ENCODE measurements at regions not wholly inside any gene's neighbourhood (a gene's known extent, or its start where the extent isn't known, plus 50 kb on each side); places are given as distances from the start of the nearest gene placed in this dataset.

DNA sequence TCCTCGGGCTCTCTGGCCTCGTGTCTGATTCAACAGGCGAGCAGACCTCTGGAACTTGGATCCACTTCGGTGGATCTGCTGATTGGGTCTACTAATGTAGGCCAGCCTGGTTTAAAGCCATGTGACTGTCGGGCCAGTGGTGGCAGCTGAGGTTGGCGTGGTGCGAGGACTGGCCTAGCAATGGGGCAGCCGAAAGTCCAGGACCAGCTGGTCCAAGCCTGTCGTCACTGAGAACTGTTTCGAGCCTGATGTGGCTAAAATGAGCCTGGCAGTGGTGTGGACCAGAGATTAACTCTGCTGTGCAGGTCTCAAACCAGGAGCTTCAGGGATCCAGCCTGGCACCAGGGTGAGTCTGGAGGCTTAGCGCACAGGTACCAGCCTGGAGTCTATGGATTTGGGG lies 56.4 kb upstream of the ROBO1 start:
- no peak overlapping the region for H3K27ac Mint-ChIP-seq (ENCODE audit: low read depth)
- no peak overlapping the region for H3K4me3 Mint-ChIP-seq
- DNase-seq (ENCODE audit: low spot score in 2 of 2) (no peak), ATAC-seq (replicated peaks; ENCODE audit: extremely low read depth, poor library complexity, severe bottlenecking) (no peak)
- H3K36me3 Mint-ChIP-seq (ENCODE audit: insufficient read depth) = no peaks in the 10 kb centered on the region
- H3K9me3 Mint-ChIP-seq = peaks cover 6% of the 10 kb centered on the region
- no peaks in the 10 kb centered on the region for H3K27me3 Mint-ChIP-seq
- no peaks in the 10 kb centered on the region for H3K4me1 Mint-ChIP-seq

DNA sequence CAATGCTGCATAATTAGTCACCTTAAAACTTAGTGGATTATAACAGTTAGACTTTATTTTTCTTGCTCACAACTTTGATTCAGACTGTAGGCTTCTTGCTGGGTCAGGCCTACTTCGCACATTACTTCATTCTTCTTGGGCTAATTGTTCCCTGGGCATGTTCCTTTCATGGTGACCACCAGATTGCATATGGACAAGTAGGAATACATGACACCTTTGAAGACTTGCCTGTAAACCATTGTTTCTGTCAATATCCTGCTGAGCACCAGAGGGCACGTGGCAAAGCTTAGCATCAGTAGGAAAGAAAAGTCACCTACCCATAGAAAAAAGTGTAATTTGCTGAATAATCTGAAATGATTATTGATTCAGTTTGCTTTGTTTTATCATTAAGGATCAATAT lies 54.3 kb upstream of the ROBO1 start:
- Mint-ChIP-seq H3K27ac (ENCODE audit: low read depth) (no peak overlapping the region), H3K27me3 (no peaks in the 10 kb centered on the region), H3K4me1 (no peaks in the 10 kb centered on the region), H3K4me3 (no peak overlapping the region), H3K9me3 (peaks cover 5% of the 10 kb centered on the region), H3K36me3 (ENCODE audit: insufficient read depth) (no peaks in the 10 kb centered on the region)
- DNase-seq (ENCODE audit: low spot score in 2 of 2) (no peak), ATAC-seq (replicated peaks; ENCODE audit: extremely low read depth, poor library complexity, severe bottlenecking) (no peak)

DNA sequence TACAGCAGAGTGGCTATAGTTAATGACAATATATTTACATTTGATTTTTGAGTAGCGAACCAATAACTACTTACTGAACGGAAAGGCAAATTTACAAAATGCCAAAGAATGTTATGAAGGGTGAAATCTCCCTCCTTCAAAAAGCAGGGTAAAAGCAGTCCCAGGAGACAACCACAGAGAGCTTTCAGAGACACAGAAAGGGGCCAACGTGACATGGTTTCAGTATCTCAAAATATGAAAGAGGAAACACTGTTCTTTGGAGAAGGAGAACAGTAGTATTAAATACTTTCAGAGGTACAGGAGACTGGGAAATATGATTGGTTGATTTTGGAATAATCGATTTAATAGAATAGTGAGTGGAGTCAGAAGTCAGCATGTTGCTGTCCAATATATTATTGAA lies 52.3 kb upstream of the ROBO1 start:
- H3K36me3 Mint-ChIP-seq (ENCODE audit: insufficient read depth) = no peaks in the 10 kb centered on the region
- ATAC-seq (replicated peaks; ENCODE audit: extremely low read depth, poor library complexity, severe bottlenecking) = no peak
- no peaks in the 10 kb centered on the region for H3K4me1 Mint-ChIP-seq
- no peak overlapping the region for H3K27ac Mint-ChIP-seq (ENCODE audit: low read depth)
- H3K9me3 Mint-ChIP-seq = peaks cover 5% of the 10 kb centered on the region
- H3K27me3 Mint-ChIP-seq = no peaks in the 10 kb centered on the region
- no peak for DNase-seq (ENCODE audit: low spot score in 2 of 2)
- H3K4me3 Mint-ChIP-seq = no peak overlapping the region

DNA sequence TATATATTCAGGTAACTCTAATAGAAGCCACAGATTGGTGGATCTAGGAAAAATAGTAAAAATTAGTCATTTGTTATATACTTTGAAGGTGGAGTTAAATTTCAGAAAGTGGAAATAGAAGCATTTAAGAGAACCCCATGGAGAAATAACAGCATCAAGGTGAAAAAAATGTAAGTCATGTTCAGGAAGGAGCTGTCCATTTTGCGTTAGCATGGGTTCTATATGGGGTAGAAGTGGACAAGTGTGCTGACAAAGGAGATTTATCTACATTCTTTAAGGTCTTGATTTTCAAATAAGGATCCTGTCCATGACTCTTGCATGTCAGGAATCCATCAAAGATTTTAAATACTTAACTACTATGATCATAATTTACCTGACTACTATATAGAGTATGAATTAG lies 50.2 kb upstream of the ROBO1 start:
- Mint-ChIP-seq H3K4me1 (no peaks in the 10 kb centered on the region), H3K4me3 (no peak overlapping the region), H3K27ac (ENCODE audit: low read depth) (no peak overlapping the region), H3K36me3 (ENCODE audit: insufficient read depth) (no peaks in the 10 kb centered on the region), H3K9me3 (peaks cover 10% of the 10 kb centered on the region), H3K27me3 (no peaks in the 10 kb centered on the region)
- ATAC-seq (replicated peaks; ENCODE audit: extremely low read depth, poor library complexity, severe bottlenecking) (no peak), DNase-seq (ENCODE audit: low spot score in 2 of 2) (no peak)

Measured in central memory CD8-positive, alpha-beta T cell (primary cell).